CD4-positive, alpha-beta T cell treated with Interleukin-12 subunit alpha and Interleukin-12 subunit beta, for 1 hour (primary cell): ENCODE measurements at regions not wholly inside any gene's neighbourhood (a gene's known extent, or its start where the extent isn't known, plus 50 kb on each side); places are given as distances from the start of the nearest gene placed in this dataset.

Source experiments
- DNase-seq: peaks from one replicate; pipeline ENCODE4 v3.0.0-alpha.2; 2020

- no peak for DNase-seq
Measured at GRCh38 chr4:138964716-138965426, 50.7 kb upstream of the NOCT start.

DNA sequence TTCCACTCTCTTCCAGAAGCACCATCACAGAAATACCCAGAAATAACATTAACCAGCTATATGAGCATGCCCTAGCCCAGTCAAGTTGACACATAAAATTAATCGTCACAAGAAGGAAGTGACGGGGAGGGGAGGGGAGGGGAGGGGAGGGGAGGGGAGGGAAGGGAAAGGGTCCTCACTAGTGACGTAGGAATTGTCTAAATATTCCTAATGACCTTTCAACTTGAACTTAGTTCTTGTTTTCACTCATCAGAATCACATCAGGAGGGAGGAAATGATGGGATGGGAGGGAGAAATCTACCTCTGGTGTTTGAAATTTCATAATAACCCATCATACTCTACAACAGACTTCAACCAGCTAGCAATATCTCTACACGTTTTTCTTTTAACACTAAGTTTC, 52.2 kb upstream of the NOCT start:
- DNase-seq: no peak

GRCh38 chr4:138961664-138962063, 53.9 kb upstream of the NOCT start:
- DNase-seq: no peak

- no peak for DNase-seq
Measured at GRCh38 chr4:138961129-138961528, 54.5 kb upstream of the NOCT start.

GRCh38 chr4:138960175-138960710, 55.3 kb upstream of the NOCT start:
- no peak for DNase-seq

GRCh38 chr4:138959097-138959815, 56.3 kb upstream of the NOCT start:
- no peak for DNase-seq

DNA sequence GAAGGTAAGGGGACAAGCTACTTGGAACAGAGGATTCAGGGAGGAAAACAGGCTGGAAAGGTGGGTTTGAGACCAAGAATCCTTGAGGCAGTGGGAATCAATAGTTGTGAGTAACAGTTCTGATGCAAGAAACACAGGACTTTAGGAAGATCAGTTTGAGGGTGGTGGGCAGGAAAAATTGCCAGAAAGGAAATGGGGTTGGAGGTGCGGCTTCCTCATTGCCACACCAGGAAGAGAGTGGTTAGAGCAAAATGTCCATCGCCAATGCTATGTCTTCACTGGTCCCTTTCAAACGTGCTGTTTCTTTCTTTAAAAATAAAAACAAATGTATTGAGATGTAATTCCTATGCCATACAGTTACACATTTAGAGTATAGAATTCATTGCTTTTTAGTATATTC, 57.1 kb upstream of the NOCT start:
- DNase-seq: no peak

DNA sequence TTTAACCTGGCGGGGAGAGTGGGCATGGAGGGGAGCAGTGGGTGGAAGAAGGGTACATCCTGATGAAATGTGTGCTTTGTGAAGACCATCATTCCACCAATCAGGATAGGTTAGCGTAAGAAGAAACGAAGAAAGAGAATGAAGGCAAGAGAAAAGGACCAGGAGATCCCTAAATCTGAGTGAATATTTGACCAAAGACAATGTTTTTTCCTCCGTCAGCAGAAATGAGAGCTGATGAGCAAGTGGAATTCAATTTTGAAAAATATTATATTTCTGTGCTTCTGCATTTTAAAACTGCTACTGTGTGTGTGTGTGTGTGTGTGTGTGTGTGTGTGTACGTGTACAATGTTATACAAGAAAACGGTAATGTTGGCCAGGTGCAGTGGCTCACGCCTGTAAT, 58.3 kb upstream of the NOCT start:
- no peak for DNase-seq

DNA sequence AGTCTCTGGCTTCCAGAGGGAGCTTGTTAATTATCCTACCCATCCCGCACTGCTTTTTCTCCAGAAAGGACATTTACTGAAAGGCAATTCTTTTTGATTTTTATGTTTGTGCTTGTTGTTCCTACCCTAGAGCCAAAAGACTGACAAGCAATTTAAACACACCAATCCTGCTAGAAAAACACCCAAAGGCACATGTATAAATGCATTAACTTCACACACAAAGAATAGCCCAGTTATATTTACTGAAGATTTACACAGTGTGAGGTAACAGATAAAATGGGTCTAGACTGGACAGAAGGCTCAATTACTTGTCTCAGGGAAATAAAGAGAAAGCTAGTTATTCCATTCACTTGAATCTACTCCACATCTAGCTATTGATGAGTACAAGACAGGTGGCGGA, 61.2 kb upstream of the NOCT start:
- no peak for DNase-seq

GRCh38 chr4:138953961-138954371, 61.6 kb upstream of the NOCT start:
- no peak for DNase-seq

DNA sequence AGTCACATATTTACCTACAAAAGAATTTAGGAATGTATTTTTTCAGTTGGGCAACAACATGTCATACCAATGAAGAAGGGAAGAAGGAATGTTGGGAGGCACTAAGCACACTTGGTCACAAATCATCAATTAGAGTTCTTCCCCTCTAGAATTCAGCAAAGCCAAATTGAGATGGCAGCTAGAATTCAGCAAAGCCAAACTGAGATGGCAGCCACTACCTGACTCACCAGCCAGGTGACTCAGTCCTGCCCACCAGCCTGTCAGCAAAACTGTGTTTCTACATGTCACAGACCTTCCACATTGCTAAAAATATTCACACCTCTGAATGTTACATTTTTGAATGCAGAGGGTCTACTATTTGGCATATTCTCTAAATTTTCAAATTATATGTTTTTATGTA, 63.2 kb upstream of the NOCT start:
- no peak for DNase-seq

- no peak for DNase-seq
Measured at GRCh38 chr4:138951764-138952163, 63.8 kb upstream of the NOCT start.

GRCh38 chr4:138949866-138950265, 65.7 kb upstream of the NOCT start:
- no peak for DNase-seq

GRCh38 chr4:138948918-138949317, 66.7 kb upstream of the NOCT start:
- no peak for DNase-seq

- DNase-seq: no peak
Measured at GRCh38 chr4:138946306-138946705, 69.3 kb upstream of the NOCT start.

DNA sequence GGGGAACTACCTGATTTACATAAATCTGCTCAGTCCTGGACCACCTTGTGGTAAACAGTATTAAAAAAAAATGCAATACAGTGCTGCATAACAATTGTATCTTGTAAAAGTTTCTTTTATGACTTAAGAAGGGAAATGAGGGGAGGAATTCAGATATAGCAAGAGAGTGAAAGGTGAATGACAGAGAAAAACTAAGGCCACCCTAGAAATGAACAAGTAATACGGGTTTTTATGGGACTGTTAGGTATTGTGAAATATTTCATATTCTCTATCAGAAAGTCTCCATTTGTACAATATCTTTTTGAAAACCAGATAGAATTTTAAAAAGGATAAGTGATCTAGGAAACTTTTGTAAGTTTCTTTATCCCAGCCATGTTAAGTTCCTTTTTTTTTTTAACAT, 69.7 kb upstream of the NOCT start:
- no peak for DNase-seq

DNA sequence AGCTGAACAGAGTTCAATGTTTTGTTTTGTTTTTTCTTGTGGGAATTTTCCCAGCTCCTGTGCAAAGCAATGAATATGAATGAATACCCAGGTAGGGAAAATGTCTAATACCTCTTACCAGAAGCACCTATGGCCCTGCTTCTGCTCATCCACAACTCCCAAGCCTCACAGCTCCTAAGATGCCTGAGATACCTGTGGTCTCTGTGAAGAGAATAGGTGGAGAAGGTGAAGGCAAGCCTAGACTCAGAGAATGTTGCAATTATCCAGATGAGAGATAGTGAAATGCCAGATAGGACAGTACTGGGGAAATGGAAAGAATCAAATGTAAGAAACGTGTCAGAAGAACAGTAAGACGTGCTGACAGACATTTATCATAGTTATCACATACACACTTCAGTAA, 70.2 kb upstream of the NOCT start:
- DNase-seq: no peak

- DNase-seq: no peak
Measured at GRCh38 chr4:138943893-138944292, 71.7 kb upstream of the NOCT start.

- DNase-seq: no peak
Measured at GRCh38 chr4:138941037-138941436, 74.5 kb upstream of the NOCT start.

GRCh38 chr4:138939960-138940359, 75.6 kb upstream of the NOCT start:
- DNase-seq: no peak

GRCh38 chr4:138938366-138938690, 77.3 kb upstream of the NOCT start:
- no peak for DNase-seq

DNA sequence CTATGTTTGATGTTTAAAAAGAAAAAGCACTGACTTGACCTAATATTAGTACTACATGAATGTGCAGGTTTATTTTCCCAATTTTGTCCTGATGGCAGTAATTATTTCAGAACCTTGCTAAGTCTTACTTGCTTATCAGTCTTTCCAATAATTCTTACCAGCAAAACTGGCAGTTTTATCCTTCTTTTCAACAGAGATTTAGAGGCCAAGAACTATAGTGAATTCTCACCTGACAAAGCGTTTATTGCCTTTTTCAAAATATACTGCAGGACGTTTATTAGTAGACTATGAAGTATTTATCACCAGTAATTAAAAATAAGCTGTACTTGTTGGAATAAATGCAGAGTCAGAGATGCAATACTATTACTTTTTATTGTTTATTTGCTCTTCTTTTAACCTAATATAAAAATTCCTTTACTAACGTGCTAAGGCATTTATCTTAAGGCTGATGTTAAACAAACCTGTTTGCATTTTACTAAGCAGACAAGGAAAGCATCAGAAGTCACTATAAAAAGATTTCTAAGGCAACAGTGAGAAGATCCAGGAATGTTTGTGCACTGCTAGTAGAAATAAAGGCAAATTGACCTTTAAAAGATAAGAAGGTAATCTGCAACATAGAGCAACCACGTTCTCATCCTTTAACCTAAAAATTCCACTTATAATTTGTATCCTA, 80.3 kb upstream of the NOCT start:
- no peak for DNase-seq

DNA sequence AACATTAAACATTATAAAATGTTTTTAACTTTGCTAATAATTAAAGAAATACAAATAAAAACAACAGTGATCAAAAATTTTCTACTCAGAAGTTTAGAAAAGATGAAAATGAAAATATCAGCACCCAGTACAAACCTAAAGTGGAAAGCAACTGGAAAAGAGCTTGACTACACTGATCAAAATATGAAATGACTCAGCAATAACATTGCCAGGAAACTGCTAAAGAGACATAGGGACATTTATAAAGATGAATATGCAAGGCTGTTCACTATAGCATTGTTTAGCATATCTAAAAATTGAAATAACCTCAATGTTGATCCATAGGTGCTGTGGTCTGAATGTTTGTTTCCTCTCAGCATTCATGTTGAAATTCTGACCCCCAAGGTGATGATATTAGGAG, 88.5 kb upstream of the NOCT start:
- no peak for DNase-seq

- no peak for DNase-seq
Measured at GRCh38 chr4:138925495-138925894, 90.1 kb upstream of the NOCT start.
